HCT116 (cell line): ENCODE measurements at regions not wholly inside any gene's neighbourhood (a gene's known extent, or its start where the extent isn't known, plus 50 kb on each side); places are given as distances from the start of the nearest gene placed in this dataset.

ENCODE experiments used
- ATAC-seq: fragments of 200-7000 bp; cut with Tn5 transposase; 2 replicates; pipeline ENCODE4 v1.9.1; 2020; ENCODE audit warnings: mild to moderate bottlenecking, moderate library complexity
- BruUV-seq: library from RNA; stranded (reverse); fragments of 400-500 nt; replicated peaks from 2 replicates; lab custom pipeline; 2021; lab: Mats Ljungman, UMichigan
- CTCF ChIA-PET: fragments of 300-600 bp; sonication (Branson Sonifier 250); formaldehyde crosslinking; loops from one replicate; lab custom pipeline; 2021; ENCODE audit warnings: antibody characterized with exemption; lab: Charles Lee
- POLR2A ChIA-PET: fragments of 300-600, 350-600 bp; sonication (Branson Sonifier 250); formaldehyde crosslinking; loops from one replicate; lab custom pipeline; 2021; ENCODE audit warnings: antibody characterized with exemption; lab: Charles Lee
- RAD21 ChIA-PET, 2 experiments: fragments of 300-600 bp; sonication (Branson Sonifier 250); formaldehyde crosslinking; loops; one replicate each; lab custom pipeline; 2023; ENCODE audit warnings: low total read pairs in 2 of 2; ENCODE audit not compliant: uncharacterized antibody in 2 of 2, unreplicated experiment in 2 of 2, low non-redundant PET in 1 of 2; lab: Charles Lee
- DNase-seq: peaks from one replicate; pipeline ENCODE4 v3.0.0-alpha.2; 2010; ENCODE audit warnings: low read depth, low spot score
- H2AFZ ChIP-seq: fragments of 200-600 bp; shearing (Covaris generic), sonication (generic); 2 replicates; pipeline ENCODE4 v1.6.1; 2017; ENCODE audit warnings: low read depth, mixed run types, mixed read lengths, antibody characterized with exemption, low read length; ENCODE audit not compliant: poor library complexity, severe bottlenecking
- H3K27ac ChIP-seq: 2 replicates; pipeline ENCODE4 v1.5.1; 2012; ENCODE audit warnings: low read depth, low read length
- H3K27me3 ChIP-seq: fragments of 200-600 bp; sonication (generic); 2 replicates; pipeline ENCODE4 v1.6.1; 2016; ENCODE audit warnings: mixed run types, low read length, mixed read lengths; ENCODE audit not compliant: insufficient read depth
- H3K36me3 ChIP-seq, 2 experiments: fragments of 200-500 bp in 1 of 2; fragments of 200-600 bp in 1 of 2; sonication (Bioruptor generic) in 1 of 2; sonication (generic) in 1 of 2; 2 replicates each; pipeline versions ENCODE4 v1.5.1 to v1.6.1; 2014 to 2016; ENCODE audit warnings: low read length in 2 of 2, inconsistent platforms in 1 of 2, mixed read lengths in 1 of 2, mixed run types in 1 of 2; ENCODE audit not compliant: insufficient read depth in 2 of 2, control insufficient read depth in 1 of 2
- H3K4me1 ChIP-seq, 2 experiments: fragments of 200-600 bp in 1 of 2; sonication (generic) in 1 of 2; 2 replicates each; pipeline versions ENCODE4 v1.5.1 to v1.6.1; 2012 to 2017; ENCODE audit warnings: low read length in 2 of 2, inconsistent platforms in 1 of 2, mild to moderate bottlenecking in 1 of 2, mixed read lengths in 1 of 2, mixed run types in 1 of 2, moderate library complexity in 1 of 2; ENCODE audit not compliant: insufficient read depth in 2 of 2, control insufficient read depth in 1 of 2
- H3K4me2 ChIP-seq: fragments of 200-600 bp; sonication (generic); 2 replicates; pipeline ENCODE4 v1.6.1; 2017; ENCODE audit warnings: mixed run types, low read length, mixed read lengths
- H3K4me3 ChIP-seq, 2 experiments: fragments of 200-600 bp in 1 of 2; sonication (generic) in 1 of 2; replicated peaks in 1 of 2; 2 replicates each; pipeline ENCODE4 v1.5.1; 2011 to 2016; ENCODE audit warnings: low read length in 2 of 2, control low read depth in 1 of 2, low read depth in 1 of 2, mild to moderate bottlenecking in 1 of 2, mixed read lengths in 1 of 2, mixed run types in 1 of 2
- H3K79me2 ChIP-seq: fragments of 200-600 bp; sonication (generic); 2 replicates; pipeline ENCODE4 v1.6.1; 2017; ENCODE audit warnings: mild to moderate bottlenecking, mixed run types, low read length, moderate library complexity, mixed read lengths; ENCODE audit not compliant: insufficient read depth
- H3K9ac ChIP-seq: fragments of 200-600 bp; sonication (generic); 2 replicates; pipeline ENCODE4 v1.6.1; 2016; ENCODE audit warnings: low read length, mixed read lengths
- H3K9me2 ChIP-seq: fragments of 200-600 bp; sonication (generic), shearing (Covaris generic); 2 replicates; pipeline ENCODE4 v1.6.1; 2017; ENCODE audit warnings: mixed run types, mild to moderate bottlenecking, moderate library complexity; ENCODE audit not compliant: insufficient read depth
- H3K9me3 ChIP-seq, 2 experiments: fragments of 200-500 bp in 1 of 2; fragments of 200-600 bp in 1 of 2; sonication (Bioruptor generic) in 1 of 2; sonication (generic) in 1 of 2; 2 replicates each; pipeline ENCODE4 v1.6.1; 2014 to 2017; ENCODE audit warnings: low read length in 2 of 2, mixed read lengths in 2 of 2, inconsistent platforms in 1 of 2, low read depth in 1 of 2, mild to moderate bottlenecking in 1 of 2, mixed run types in 1 of 2, moderate library complexity in 1 of 2; ENCODE audit not compliant: control insufficient read depth in 1 of 2, insufficient read depth in 1 of 2
- H4K20me1 ChIP-seq: fragments of 200-600 bp; sonication (generic), shearing (Covaris generic); 2 replicates; pipeline ENCODE4 v1.6.1; 2017; ENCODE audit warnings: mixed run types, mild to moderate bottlenecking, moderate library complexity; ENCODE audit not compliant: insufficient read depth
- CBX3 ChIP-seq: IDR thresholded peaks from 2 replicates; pipeline ENCODE4 v1.6.1; 2012; ENCODE audit warnings: low read depth
- CTCF ChIP-seq, 3 experiments: fragments of 200-600 bp in 1 of 3; sonication (generic) in 1 of 3; IDR thresholded peaks in 2 of 3; conservative IDR thresholded peaks in 1 of 3; 2 replicates each; pipeline ENCODE4 v1.5.1; 2012 to 2017; ENCODE audit warnings: low read depth in 2 of 3, low read length in 2 of 3, antibody characterized with exemption in 1 of 3, borderline replicate concordance in 1 of 3, control low read depth in 1 of 3, mild to moderate bottlenecking in 1 of 3, mixed read lengths in 1 of 3, mixed run types in 1 of 3, moderate library complexity in 1 of 3; ENCODE audit not compliant: insufficient read depth in 1 of 3
- EGR1 ChIP-seq: IDR thresholded peaks from 2 replicates; pipeline ENCODE4 v1.6.1; 2012; ENCODE audit warnings: low read depth
- ELF1 ChIP-seq: IDR thresholded peaks from 2 replicates; pipeline ENCODE4 v1.6.1; 2012; ENCODE audit warnings: low read depth, borderline replicate concordance
- FOSL1 ChIP-seq: IDR thresholded peaks from 2 replicates; pipeline ENCODE4 v1.6.1; 2012; ENCODE audit warnings: low read depth
- JUND ChIP-seq: IDR thresholded peaks from 2 replicates; pipeline ENCODE4 v1.6.1; 2012
- POLR2AphosphoS5 ChIP-seq: IDR thresholded peaks from 2 replicates; pipeline ENCODE4 v1.6.1; 2011; ENCODE audit warnings: mild to moderate bottlenecking, low read depth, low read length, moderate library complexity
- RAD21 ChIP-seq: IDR thresholded peaks from 2 replicates; pipeline ENCODE4 v1.6.1; 2012; ENCODE audit warnings: low read depth, mild to moderate bottlenecking
- ZBTB33 ChIP-seq: IDR thresholded peaks from 2 replicates; pipeline ENCODE4 v1.6.1; 2011; ENCODE audit warnings: mild to moderate bottlenecking, low read length, moderate library complexity; ENCODE audit not compliant: insufficient replicate concordance; ENCODE audit errors: extremely low read depth
- ZNF274 ChIP-seq: fragments of 200-500 bp; sonication (Bioruptor generic); IDR thresholded peaks from 2 replicates; pipeline ENCODE4 v1.6.1; 2014; ENCODE audit warnings: mild to moderate bottlenecking, low read depth, low read length, inconsistent platforms
- intact Hi-C: fragments of 100-400 bp; cut with micrococcal nuclease; formaldehyde crosslinking; loops from 2 replicates; pipeline ENCODE4 v1.10.0; 2022

- no TSS peak for BruUV-seq
- Histone ChIP-seq H3K36me3 (no peaks in the 10 kb centered on the region), H3K9me3 (peaks cover 0 to 14% of the 10 kb centered on the region in 2 experiments; a peak in 2 of 4 replicates), H3K4me1 (no peaks in the 10 kb centered on the region), H3K27me3 (no peaks in the 10 kb centered on the region), H3K9ac (no peak overlapping the region), H2AFZ (no peak overlapping the region), H3K4me3 (no peak overlapping the region), H3K4me2 (no peak overlapping the region), H3K9me2 (no peaks in the 10 kb centered on the region), H3K79me2 (no peaks in the 10 kb centered on the region), H3K27ac (no peak overlapping the region), H4K20me1 (no peaks in the 10 kb centered on the region)
- DNase-seq (no peak), ATAC-seq (no peak)
- ChIA-PET RAD21 (no interaction called here), POLR2A (no interaction called here), CTCF (no interaction called here)
- intact Hi-C loops: no loop called here
- TF ChIP-seq RAD21 (no peak), ELF1 (no peak), CTCF (IDR thresholded peaks at IDR 0.05 in 2 of 3, conservative IDR thresholded peaks at IDR 0.05 in 1 of 3; ENCODE audit: borderline replicate concordance in 1 of 3, insufficient read depth in 1 of 3, low read depth in 2 of 3, low read length in 2 of 3) (no peak), ZBTB33 (no peak), JUND (no peak), CBX3 (no peak), POLR2AphosphoS5 (no peak), ZNF274 (no peak), EGR1 (no peak), FOSL1 (no peak)
Observed at GRCh38 chr10:57696641-57697040, 571.1 kb downstream of the IPMK start.
